ENCODE measurements at regions not wholly inside any gene's neighbourhood (a gene's known extent, or its start where the extent isn't known, plus 50 kb on each side); places are given as distances from the start of the nearest gene placed in this dataset. TPM values are rescaled to one million over a fixed set of nuclear protein-coding genes. Genes with fewer than 3 reads are reported as not detected.

- TF ChIP-seq ZNF462 (CRISPR knock-in tag; IDR thresholded peaks at IDR 0.05), result no peak
Measured at GRCh38 chr11:11672101-11672500, 50.3 kb upstream of the GALNT18 start (continued).

Small RNAs in the stretch of these regions (microRNA-seq; reads per million reads assigned to microRNA genes)
- gene MIR8070, result not detected

Small RNAs in the stretch of these regions (small RNA-seq; reads per million reads assigned to genes)
- gene MIR8070 (ENCODE audit: low replicate concordance), result not detected
